Endodermal cell (in vitro differentiated cells): ENCODE measurements at regions not wholly inside any gene's neighbourhood (a gene's known extent, or its start where the extent isn't known, plus 50 kb on each side); places are given as distances from the start of the nearest gene placed in this dataset.
A peak's percentile ranks its signal among the peaks of the same experiment; 100 is the strongest.

Experiments used
- DNase-seq: peaks from one replicate; pipeline ENCODE4 v3.0.0-alpha.2; 2017
- H3K27ac ChIP-seq: 2 replicates; pipeline ENCODE4 v1.5.1; 2013; ENCODE audit warnings: mild to moderate bottlenecking, low read depth, low read length, moderate library complexity
- H3K27me3 ChIP-seq: 2 replicates; pipeline ENCODE4 v1.6.1; 2013; ENCODE audit warnings: mild to moderate bottlenecking, low read length, moderate library complexity; ENCODE audit not compliant: insufficient read depth, control insufficient read depth, poor library complexity, severe bottlenecking
- H3K36me3 ChIP-seq: 2 replicates; pipeline ENCODE4 v1.7.0; 2013; ENCODE audit warnings: mild to moderate bottlenecking, low read length, moderate library complexity; ENCODE audit not compliant: control insufficient read depth, insufficient read depth
- H3K4me1 ChIP-seq: one replicate; pipeline ENCODE4 v1.7.0; 2013; ENCODE audit warnings: low read length; ENCODE audit not compliant: control insufficient read depth, insufficient read depth
- H3K4me3 ChIP-seq: 2 replicates; pipeline ENCODE4 v1.5.1; 2013; ENCODE audit warnings: mild to moderate bottlenecking, low read length, moderate library complexity
- H3K9ac ChIP-seq: 2 replicates; pipeline ENCODE4 v1.6.1; 2013; ENCODE audit warnings: mild to moderate bottlenecking, low read length, moderate library complexity; ENCODE audit not compliant: poor library complexity, severe bottlenecking; ENCODE audit errors: extremely low read depth
- H3K9me3 ChIP-seq: 2 replicates; pipeline ENCODE4 v1.6.1; 2013; ENCODE audit warnings: mild to moderate bottlenecking, low read length, moderate library complexity; ENCODE audit not compliant: control insufficient read depth
- H3K27ac Mint-ChIP-seq: 2 replicates; pipeline ENCODE4 v1.8.0; 2020; ENCODE audit warnings: mixed read lengths
- H3K27me3 Mint-ChIP-seq: 2 replicates; pipeline ENCODE4 v1.8.0; 2021; ENCODE audit warnings: mild to moderate bottlenecking, mixed read lengths; ENCODE audit not compliant: insufficient read depth
- H3K36me3 Mint-ChIP-seq: 2 replicates; pipeline ENCODE4 v1.8.0; 2020; ENCODE audit warnings: low read depth, mixed read lengths
- H3K4me1 Mint-ChIP-seq: 2 replicates; pipeline ENCODE4 v1.8.0; 2020; ENCODE audit warnings: mixed read lengths
- H3K4me3 Mint-ChIP-seq: 2 replicates; pipeline ENCODE4 v1.8.0; 2020; ENCODE audit warnings: mild to moderate bottlenecking, moderate library complexity, mixed read lengths
- H3K9me3 Mint-ChIP-seq: 2 replicates; pipeline ENCODE4 v1.8.0; 2020; ENCODE audit warnings: mild to moderate bottlenecking, mixed read lengths
- WGBS, 2 experiments: methylation state at CpG; one replicate each; pipeline versions ENCODE4 v1.1.5 to v1.1.7; 2013; ENCODE audit warnings: missing lambda C conversion rate in 2 of 2, mixed read lengths in 1 of 2; ENCODE audit not compliant: insufficient coverage in 1 of 2, insufficient read length in 1 of 2; 5-methylcytosine and 5-hydroxymethylcytosine counted together
- TF ChIP-seq, protein P1 (sequence below): fragments of 200-600 bp; sonication (generic); conservative IDR thresholded peaks from 2 replicates; pipeline ENCODE4 v1.5.0; 2021; ENCODE audit warnings: antibody characterized with exemption, mild to moderate bottlenecking

DNA sequence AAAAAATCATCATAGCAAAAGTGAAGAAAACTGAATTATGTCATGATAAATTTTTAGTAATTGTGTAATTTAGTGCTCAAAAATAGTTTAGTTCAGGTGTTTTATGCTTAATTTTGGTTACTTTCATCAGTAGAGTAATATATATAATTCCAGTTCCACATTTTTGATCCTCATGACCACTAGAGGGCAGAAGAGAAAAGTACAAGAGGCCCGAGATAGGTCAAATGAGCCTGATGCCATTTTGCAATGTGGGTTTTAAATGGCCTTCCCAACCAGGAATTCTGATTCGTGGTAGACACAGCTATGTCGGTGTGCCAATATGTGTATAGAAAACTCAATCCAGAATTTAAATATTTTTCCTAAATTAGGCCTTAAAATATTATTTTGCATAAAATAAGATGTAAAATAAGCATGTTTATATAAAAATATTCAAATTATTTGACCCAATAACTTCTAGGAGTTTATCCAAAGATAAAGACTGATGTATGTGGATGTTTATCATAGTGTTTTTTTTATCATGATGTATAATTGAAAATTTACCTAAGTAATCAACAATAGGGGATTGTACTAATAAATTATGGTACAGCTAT lies 159.7 kb upstream of the RPS6KA2 start:
- no peaks in the 10 kb centered on the region for H3K9me3 ChIP-seq
- Mint-ChIP-seq H3K36me3 (peaks cover 3% of the 10 kb centered on the region), H3K27me3 (peaks cover 2% of the 10 kb centered on the region), H3K4me3 (no peak overlapping the region), H3K4me1 (no peaks in the 10 kb centered on the region), H3K27ac (no peak overlapping the region), H3K9me3 (peaks cover 24% of the 10 kb centered on the region)
- no peak overlapping the region for H3K4me3 ChIP-seq
- TF ChIP-seq, protein P1, sequence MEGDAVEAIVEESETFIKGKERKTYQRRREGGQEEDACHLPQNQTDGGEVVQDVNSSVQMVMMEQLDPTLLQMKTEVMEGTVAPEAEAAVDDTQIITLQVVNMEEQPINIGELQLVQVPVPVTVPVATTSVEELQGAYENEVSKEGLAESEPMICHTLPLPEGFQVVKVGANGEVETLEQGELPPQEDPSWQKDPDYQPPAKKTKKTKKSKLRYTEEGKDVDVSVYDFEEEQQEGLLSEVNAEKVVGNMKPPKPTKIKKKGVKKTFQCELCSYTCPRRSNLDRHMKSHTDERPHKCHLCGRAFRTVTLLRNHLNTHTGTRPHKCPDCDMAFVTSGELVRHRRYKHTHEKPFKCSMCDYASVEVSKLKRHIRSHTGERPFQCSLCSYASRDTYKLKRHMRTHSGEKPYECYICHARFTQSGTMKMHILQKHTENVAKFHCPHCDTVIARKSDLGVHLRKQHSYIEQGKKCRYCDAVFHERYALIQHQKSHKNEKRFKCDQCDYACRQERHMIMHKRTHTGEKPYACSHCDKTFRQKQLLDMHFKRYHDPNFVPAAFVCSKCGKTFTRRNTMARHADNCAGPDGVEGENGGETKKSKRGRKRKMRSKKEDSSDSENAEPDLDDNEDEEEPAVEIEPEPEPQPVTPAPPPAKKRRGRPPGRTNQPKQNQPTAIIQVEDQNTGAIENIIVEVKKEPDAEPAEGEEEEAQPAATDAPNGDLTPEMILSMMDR: peak; percentile 89
- H3K27me3 ChIP-seq: no peaks in the 10 kb centered on the region
- H3K4me1 ChIP-seq: no peaks in the 10 kb centered on the region
- no peaks in the 10 kb centered on the region for H3K36me3 ChIP-seq
- H3K27ac ChIP-seq: no peak overlapping the region
- WGBS, 2 experiments: 0 to 29% methylated on average over 1 to 3 of the region's 3 CpGs
- peak; percentile 49 for DNase-seq
- H3K9ac ChIP-seq: no peak overlapping the region

GRCh38 chr6:166785131-166785530 lies 158.1 kb upstream of the RPS6KA2 start:
- DNase-seq: no peak
- H3K36me3 ChIP-seq: no peaks in the 10 kb centered on the region

GRCh38 chr6:166784691-166785090 lies 157.6 kb upstream of the RPS6KA2 start:
- Mint-ChIP-seq H3K36me3 (peaks cover 3% of the 10 kb centered on the region), H3K4me1 (no peaks in the 10 kb centered on the region), H3K27ac (no peak overlapping the region), H3K9me3 (peaks cover 17% of the 10 kb centered on the region), H3K27me3 (no peaks in the 10 kb centered on the region), H3K4me3 (no peak overlapping the region)
- Histone ChIP-seq H3K9me3 (no peaks in the 10 kb centered on the region), H3K27ac (no peak overlapping the region), H3K4me1 (no peaks in the 10 kb centered on the region), H3K4me3 (no peak overlapping the region), H3K27me3 (no peaks in the 10 kb centered on the region), H3K9ac (no peak overlapping the region), H3K36me3 (no peaks in the 10 kb centered on the region)
- no peak for DNase-seq
- TF ChIP-seq, protein P1: no peak
- 92 to 96% methylated on average over 5 to 6 of the region's 7 CpGs for WGBS, 2 experiments

More at GRCh38 chr6:166785131-166785530, 158.1 kb upstream of the RPS6KA2 start:
- no peak overlapping the region for H3K27ac Mint-ChIP-seq
- Histone ChIP-seq H3K9ac (no peak overlapping the region), H3K4me1 (no peaks in the 10 kb centered on the region), H3K27ac (no peak overlapping the region), H3K9me3 (no peaks in the 10 kb centered on the region), H3K4me3 (no peak overlapping the region), H3K27me3 (no peaks in the 10 kb centered on the region)
- peaks cover 3% of the 10 kb centered on the region for H3K36me3 Mint-ChIP-seq
- peaks cover 22% of the 10 kb centered on the region for H3K9me3 Mint-ChIP-seq
- TF ChIP-seq, protein P1: no peak
- WGBS, 2 experiments: 85 to 100% methylated on average over 3 to 6 of the region's 6 CpGs
- H3K4me3 Mint-ChIP-seq: no peak overlapping the region
- no peaks in the 10 kb centered on the region for H3K4me1 Mint-ChIP-seq
- H3K27me3 Mint-ChIP-seq: peaks cover under 1% of the 10 kb centered on the region
